Loucy (cell line): ENCODE measurements at regions not wholly inside any gene's neighbourhood (a gene's known extent, or its start where the extent isn't known, plus 50 kb on each side); places are given as distances from the start of the nearest gene placed in this dataset.

Source experiments
- H2AFZ ChIP-seq: fragments of 200-600 bp; sonication (generic); 2 replicates; pipeline ENCODE4 v1.6.0; 2016; ENCODE audit warnings: antibody characterized with exemption, mild to moderate bottlenecking, low read length, moderate library complexity
- H3F3A ChIP-seq: fragments of 200-600 bp; 2 replicates; pipeline ENCODE4 v1.6.0; 2016; ENCODE audit warnings: antibody characterized with exemption, low read depth, mild to moderate bottlenecking
- H3K27me3 ChIP-seq: fragments of 200-600 bp; sonication (generic); 2 replicates; pipeline ENCODE4 v1.6.1; 2014; ENCODE audit warnings: low read length, mild to moderate bottlenecking; ENCODE audit not compliant: insufficient read depth, poor library complexity, severe bottlenecking
- H3K36me3 ChIP-seq: fragments of 200-600 bp; sonication (generic); 2 replicates; pipeline ENCODE4 v1.6.1; 2016; ENCODE audit warnings: low read length; ENCODE audit not compliant: insufficient read depth
- H3K4me1 ChIP-seq: fragments of 200-600 bp; sonication (generic); 2 replicates; pipeline ENCODE4 v1.5.1; 2014; ENCODE audit warnings: low read length, mild to moderate bottlenecking; ENCODE audit not compliant: insufficient read depth, poor library complexity, severe bottlenecking
- H3K4me2 ChIP-seq: fragments of 200-600 bp; sonication (generic); 2 replicates; pipeline ENCODE4 v1.6.0; 2014; ENCODE audit warnings: antibody characterized with exemption, low read length, low read depth, mild to moderate bottlenecking; ENCODE audit not compliant: poor library complexity, severe bottlenecking
- H3K4me3 ChIP-seq: fragments of 200-600 bp; sonication (generic); 2 replicates; pipeline ENCODE4 v1.5.1; 2014; ENCODE audit warnings: low read length, mild to moderate bottlenecking, mixed read lengths; ENCODE audit not compliant: poor library complexity, severe bottlenecking
- H3K79me2 ChIP-seq: fragments of 200-600 bp; sonication (generic); 2 replicates; pipeline ENCODE4 v1.6.1; 2014; ENCODE audit warnings: low read length; ENCODE audit not compliant: insufficient read depth
- H3K9ac ChIP-seq: fragments of 200-600 bp; sonication (generic); 2 replicates; pipeline ENCODE4 v1.6.0; 2014; ENCODE audit warnings: mild to moderate bottlenecking, low read depth, low read length, moderate library complexity; ENCODE audit not compliant: poor library complexity, severe bottlenecking
- H3K9me2 ChIP-seq: fragments of 200-600 bp; sonication (generic); replicated peaks from 2 replicates; pipeline ENCODE4 v1.6.1; 2016; ENCODE audit warnings: low read depth, low read length, mixed read lengths
- H3K9me3 ChIP-seq: fragments of 200-600 bp; sonication (generic); 2 replicates; pipeline ENCODE4 v1.6.1; 2014; ENCODE audit warnings: mild to moderate bottlenecking, antibody characterized with exemption, low read length, low read depth; ENCODE audit not compliant: insufficient read depth
- H4K20me1 ChIP-seq: fragments of 200-600 bp; sonication (generic); 2 replicates; pipeline ENCODE4 v1.6.0; 2014; ENCODE audit warnings: antibody characterized with exemption, low read length, mild to moderate bottlenecking; ENCODE audit not compliant: insufficient read depth, poor library complexity, severe bottlenecking
- EZH2phosphoT487 ChIP-seq: fragments of 200-600 bp; IDR thresholded peaks from 2 replicates; pipeline ENCODE4 v1.6.1; 2018; ENCODE audit warnings: antibody characterized with exemption, mild to moderate bottlenecking, moderate library complexity, borderline replicate concordance
- TF ChIP-seq, protein P1 (sequence below): fragments of 200-600 bp; sonication (generic); conservative IDR thresholded peaks from 2 replicates; pipeline ENCODE4 v1.5.1; 2014; ENCODE audit warnings: mild to moderate bottlenecking, antibody characterized with exemption, low read length

DNA sequence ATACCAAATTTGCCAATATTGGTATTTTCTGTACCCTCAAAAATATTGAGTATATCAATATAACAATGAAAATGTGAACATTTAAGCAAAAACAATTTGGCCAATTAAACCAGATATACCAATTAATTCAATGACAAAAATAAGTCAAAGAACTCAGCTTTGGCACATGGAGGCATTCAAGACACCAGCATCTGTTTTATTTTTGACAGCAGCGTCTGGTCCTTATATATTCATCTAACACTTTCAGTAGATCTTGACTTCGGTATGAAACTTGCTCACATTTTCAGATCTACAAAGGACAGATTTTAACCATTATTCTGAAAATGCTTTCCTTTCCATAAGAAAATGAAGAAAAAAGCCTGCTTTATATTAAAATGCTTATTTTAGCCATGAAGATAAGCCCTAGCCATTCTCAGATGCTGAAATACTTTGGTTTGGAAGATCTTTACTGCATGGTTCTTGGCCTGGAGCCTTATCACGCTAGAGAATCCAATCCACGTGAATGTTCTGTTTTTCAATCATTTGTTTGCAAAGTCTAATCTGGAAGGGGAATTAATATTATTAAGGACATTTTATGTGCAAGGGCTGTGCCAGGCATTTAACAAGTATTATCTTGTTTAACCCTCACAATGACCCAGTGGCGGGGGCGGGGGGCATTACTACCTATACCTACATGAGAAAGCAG, 132.2 kb downstream of the DLEU7 start:
- Histone ChIP-seq H3K9me3 (no peaks in the 10 kb centered on the region), H3K27me3 (no peaks in the 10 kb centered on the region), H3K9ac (no peak overlapping the region), H3K4me3 (no peak overlapping the region), H3K4me1 (peaks cover 61% of the 10 kb centered on the region), H3K36me3 (no peaks in the 10 kb centered on the region), H3K4me2 (no peak overlapping the region), H3F3A (peaks cover 4% of the 10 kb centered on the region; the same call in 1 of the 2 replicates), H3K79me2 (no peaks in the 10 kb centered on the region), H3K9me2 (no peaks in the 10 kb centered on the region), H4K20me1 (no peaks in the 10 kb centered on the region), H2AFZ (no peak overlapping the region)
- TF ChIP-seq, protein P1, sequence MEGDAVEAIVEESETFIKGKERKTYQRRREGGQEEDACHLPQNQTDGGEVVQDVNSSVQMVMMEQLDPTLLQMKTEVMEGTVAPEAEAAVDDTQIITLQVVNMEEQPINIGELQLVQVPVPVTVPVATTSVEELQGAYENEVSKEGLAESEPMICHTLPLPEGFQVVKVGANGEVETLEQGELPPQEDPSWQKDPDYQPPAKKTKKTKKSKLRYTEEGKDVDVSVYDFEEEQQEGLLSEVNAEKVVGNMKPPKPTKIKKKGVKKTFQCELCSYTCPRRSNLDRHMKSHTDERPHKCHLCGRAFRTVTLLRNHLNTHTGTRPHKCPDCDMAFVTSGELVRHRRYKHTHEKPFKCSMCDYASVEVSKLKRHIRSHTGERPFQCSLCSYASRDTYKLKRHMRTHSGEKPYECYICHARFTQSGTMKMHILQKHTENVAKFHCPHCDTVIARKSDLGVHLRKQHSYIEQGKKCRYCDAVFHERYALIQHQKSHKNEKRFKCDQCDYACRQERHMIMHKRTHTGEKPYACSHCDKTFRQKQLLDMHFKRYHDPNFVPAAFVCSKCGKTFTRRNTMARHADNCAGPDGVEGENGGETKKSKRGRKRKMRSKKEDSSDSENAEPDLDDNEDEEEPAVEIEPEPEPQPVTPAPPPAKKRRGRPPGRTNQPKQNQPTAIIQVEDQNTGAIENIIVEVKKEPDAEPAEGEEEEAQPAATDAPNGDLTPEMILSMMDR, result no peak
- TF ChIP-seq EZH2phosphoT487, result no peak

DNA sequence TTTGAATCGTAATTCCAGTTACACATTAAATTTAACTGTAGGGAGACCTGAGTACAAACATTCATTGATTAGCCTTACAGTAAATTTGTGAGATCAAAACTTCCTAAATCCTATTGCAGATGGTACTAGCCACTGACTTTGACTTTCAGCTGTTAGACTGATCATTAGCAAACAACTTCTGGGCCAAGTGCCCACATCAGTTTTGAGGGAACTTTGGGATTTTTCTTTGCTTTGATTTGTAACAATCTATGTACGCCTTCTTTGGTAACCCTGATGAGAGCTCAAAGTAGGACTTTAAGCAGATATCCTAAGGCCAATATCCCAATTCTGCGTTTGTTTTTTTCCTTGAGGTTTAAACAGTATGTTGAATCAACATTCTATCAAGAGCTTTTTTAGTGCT, 131.5 kb downstream of the DLEU7 start:
- no peaks in the 10 kb centered on the region for H3K79me2 ChIP-seq
- H3F3A ChIP-seq, result peaks cover 4% of the 10 kb centered on the region; the same call in 1 of the 2 replicates
- no peaks in the 10 kb centered on the region for H4K20me1 ChIP-seq
- no peaks in the 10 kb centered on the region for H3K27me3 ChIP-seq
- H3K4me3 ChIP-seq, result no peak overlapping the region
- TF ChIP-seq EZH2phosphoT487, result no peak
- peaks cover 57% of the 10 kb centered on the region for H3K4me1 ChIP-seq
- no peaks in the 10 kb centered on the region for H3K36me3 ChIP-seq
- H3K9me3 ChIP-seq, result no peaks in the 10 kb centered on the region
- no peaks in the 10 kb centered on the region for H3K9me2 ChIP-seq
- H2AFZ ChIP-seq, result no peak overlapping the region
- H3K4me2 ChIP-seq, result no peak overlapping the region
- no peak overlapping the region for H3K9ac ChIP-seq

DNA sequence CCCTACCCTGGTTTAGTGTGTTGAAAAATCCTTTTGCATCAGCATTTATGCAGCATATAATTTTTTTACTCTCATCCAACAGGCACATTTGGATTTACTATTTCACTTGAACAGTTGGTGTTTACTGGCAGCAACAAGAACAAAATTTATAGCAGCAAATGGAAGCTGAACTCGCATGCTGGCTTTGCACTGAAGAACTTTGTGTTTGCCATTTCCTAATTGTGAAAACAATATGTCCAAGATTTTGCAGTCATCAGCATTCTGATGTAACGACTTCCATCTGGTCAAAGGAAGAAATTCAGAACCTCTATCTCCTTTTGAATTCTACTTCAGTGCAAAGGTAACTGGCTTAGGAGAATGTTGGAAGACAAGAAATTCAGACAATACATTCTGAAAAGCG, 131.0 kb downstream of the DLEU7 start:
- H3K4me1 ChIP-seq, result peaks cover 53% of the 10 kb centered on the region
- no peaks in the 10 kb centered on the region for H4K20me1 ChIP-seq
- no peaks in the 10 kb centered on the region for H3K9me2 ChIP-seq
- no peak overlapping the region for H2AFZ ChIP-seq
- H3K9ac ChIP-seq, result no peak overlapping the region
- no peaks in the 10 kb centered on the region for H3K36me3 ChIP-seq
- H3K79me2 ChIP-seq, result no peaks in the 10 kb centered on the region
- no peak overlapping the region for H3K4me2 ChIP-seq
- TF ChIP-seq, protein P1, result no peak
- TF ChIP-seq EZH2phosphoT487, result no peak
- no peak overlapping the region for H3K4me3 ChIP-seq
- peaks cover 4% of the 10 kb centered on the region; the same call in 1 of the 2 replicates for H3F3A ChIP-seq
- H3K27me3 ChIP-seq, result no peaks in the 10 kb centered on the region
- no peaks in the 10 kb centered on the region for H3K9me3 ChIP-seq

DNA sequence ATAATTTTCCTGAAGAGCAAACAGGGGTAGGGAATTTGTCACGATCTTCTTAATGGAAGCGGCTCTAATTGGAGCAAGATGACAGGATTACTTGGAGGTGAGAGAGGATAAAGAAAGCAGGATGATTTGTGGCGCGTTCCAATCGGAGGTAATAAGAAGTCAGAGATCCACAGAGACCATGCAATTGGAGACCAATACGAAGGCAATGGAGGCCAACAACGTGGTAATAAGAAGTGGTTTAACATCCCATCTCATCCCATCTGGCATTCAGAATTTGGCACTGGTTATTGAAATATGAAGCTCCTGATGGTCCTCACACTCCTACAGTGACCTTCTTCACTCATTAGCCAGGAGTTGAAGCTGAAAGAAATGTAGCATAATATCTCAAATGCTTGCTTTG, 130.6 kb downstream of the DLEU7 start:
- Histone ChIP-seq H3K79me2 (no peaks in the 10 kb centered on the region), H3K4me3 (no peak overlapping the region), H4K20me1 (no peaks in the 10 kb centered on the region), H3K4me1 (peaks cover 49% of the 10 kb centered on the region), H3K27me3 (no peaks in the 10 kb centered on the region), H3K9me3 (no peaks in the 10 kb centered on the region), H3K9ac (no peak overlapping the region), H2AFZ (no peak overlapping the region), H3K36me3 (no peaks in the 10 kb centered on the region), H3K4me2 (peak overlapping the region; percentile 61), H3K9me2 (no peaks in the 10 kb centered on the region), H3F3A (peaks cover 4% of the 10 kb centered on the region; the same call in 1 of the 2 replicates)
- TF ChIP-seq, protein P1, result no peak
- no peak for TF ChIP-seq EZH2phosphoT487
